ENCODE measurements at regions not wholly inside any gene's neighbourhood (a gene's known extent, or its start where the extent isn't known, plus 50 kb on each side); places are given as distances from the start of the nearest gene placed in this dataset.

- TF ChIP-seq POLR2AphosphoS5 (IDR thresholded peaks at IDR 0.05) (no peak), CTCF (IDR thresholded peaks at IDR 0.05) (no peak), POLR2A (IDR thresholded peaks at IDR 0.05) (no peak)
Observed at GRCh38 chr3:99515891-99516290, 122.5 kb upstream of the COL8A1 start.

All from gastroesophageal sphincter (tissue), 3 donors.